ENCODE measurements at regions not wholly inside any gene's neighbourhood (a gene's known extent, or its start where the extent isn't known, plus 50 kb on each side); places are given as distances from the start of the nearest gene placed in this dataset.

DNA sequence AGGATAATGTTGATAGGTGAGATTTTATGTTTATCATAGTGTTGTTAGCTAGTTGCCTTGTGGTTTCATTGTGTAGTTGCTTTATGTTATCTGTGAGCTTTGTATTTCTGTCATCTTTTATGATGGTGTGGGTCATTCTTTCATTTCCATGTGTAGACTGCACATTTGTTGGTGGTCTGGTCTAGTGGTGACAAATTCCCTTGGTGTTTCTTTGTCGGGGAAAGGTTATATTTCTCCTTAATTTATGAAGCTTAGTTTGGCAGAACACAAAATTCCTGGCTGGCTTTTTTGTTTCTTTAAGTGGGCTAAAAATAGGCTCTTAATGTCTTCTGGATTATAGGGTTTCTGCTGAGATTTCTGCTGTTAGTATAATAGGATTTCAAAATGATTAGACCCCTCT, 347.2 kb upstream of the ADAMTS5 start:
- no peaks in the 10 kb centered on the region for H3K4me1 ChIP-seq (ENCODE audit: insufficient read depth, low read length, poor library complexity, severe bottlenecking)
- ChIA-PET CTCF (no interaction called here), POLR2A (ENCODE audit: low non-redundant PET) (interaction anchor here (0.6 kb wide), 1 partner anchor 238 kb away, joined by 3 read pairs; no protein-coding TSS in a partner anchor)
- intact Hi-C loops (cut with micrococcal nuclease; ENCODE audit: unreplicated experiment): no loop called here
- BruUV-seq (replicated peaks): no TSS peak
- H3K4me3 ChIP-seq (ENCODE audit: low read depth, low read length, poor library complexity, severe bottlenecking): no peak overlapping the region
- DNase-seq (ENCODE audit: low spot score): no peak
- no peak for TF ChIP-seq EZH2 (IDR thresholded peaks at IDR 0.05; ENCODE audit: borderline replicate concordance, low read depth, low read length, poor library complexity, severe bottlenecking)
- TF ChIP-seq CTCF (conservative IDR thresholded peaks at IDR 0.05; ENCODE audit: low read depth, low read length): no peak
- H3K9me3 ChIP-seq (ENCODE audit: low read depth, low read length, poor library complexity, severe bottlenecking): peaks cover 2% of the 10 kb centered on the region
- H3K27me3 ChIP-seq (replicated peaks; ENCODE audit: insufficient read depth, low read depth, low read length, poor library complexity): no peaks in the 10 kb centered on the region
- no peak overlapping the region for H3K27ac ChIP-seq (ENCODE audit: low read depth, low read length, poor library complexity, severe bottlenecking)
- no peaks in the 10 kb centered on the region for H3K36me3 ChIP-seq (ENCODE audit: insufficient read depth, low read length, poor library complexity, severe bottlenecking)

- Histone ChIP-seq H3K27ac (ENCODE audit: low read depth, low read length, poor library complexity, severe bottlenecking) (no peak overlapping the region), H3K36me3 (ENCODE audit: insufficient read depth, low read length, poor library complexity, severe bottlenecking) (no peaks in the 10 kb centered on the region), H3K27me3 (replicated peaks; ENCODE audit: insufficient read depth, low read depth, low read length, poor library complexity) (no peaks in the 10 kb centered on the region), H3K4me3 (ENCODE audit: low read depth, low read length, poor library complexity, severe bottlenecking) (no peak overlapping the region), H3K9me3 (ENCODE audit: low read depth, low read length, poor library complexity, severe bottlenecking) (no peaks in the 10 kb centered on the region), H3K4me1 (ENCODE audit: insufficient read depth, low read length, poor library complexity, severe bottlenecking) (no peaks in the 10 kb centered on the region)
- no peak for DNase-seq (ENCODE audit: low spot score)
- no TSS peak for BruUV-seq (replicated peaks)
- ChIA-PET CTCF (no interaction called here), POLR2A (ENCODE audit: low non-redundant PET) (no interaction called here)
- TF ChIP-seq EZH2 (IDR thresholded peaks at IDR 0.05; ENCODE audit: borderline replicate concordance, low read depth, low read length, poor library complexity, severe bottlenecking) (no peak), CTCF (conservative IDR thresholded peaks at IDR 0.05; ENCODE audit: low read depth, low read length) (no peak)
- intact Hi-C loops (cut with micrococcal nuclease; ENCODE audit: unreplicated experiment): no loop called here
Measured at GRCh38 chr21:27306791-27307775, 340.2 kb upstream of the ADAMTS5 start.

GRCh38 chr21:27306206-27306605, 339.3 kb upstream of the ADAMTS5 start:
- Histone ChIP-seq H3K27me3 (replicated peaks; ENCODE audit: insufficient read depth, low read depth, low read length, poor library complexity) (no peaks in the 10 kb centered on the region), H3K27ac (ENCODE audit: low read depth, low read length, poor library complexity, severe bottlenecking) (no peak overlapping the region), H3K36me3 (ENCODE audit: insufficient read depth, low read length, poor library complexity, severe bottlenecking) (no peaks in the 10 kb centered on the region), H3K4me3 (ENCODE audit: low read depth, low read length, poor library complexity, severe bottlenecking) (no peak overlapping the region), H3K4me1 (ENCODE audit: insufficient read depth, low read length, poor library complexity, severe bottlenecking) (no peaks in the 10 kb centered on the region), H3K9me3 (ENCODE audit: low read depth, low read length, poor library complexity, severe bottlenecking) (no peaks in the 10 kb centered on the region)
- ChIA-PET CTCF (no interaction called here), POLR2A (ENCODE audit: low non-redundant PET) (no interaction called here)
- TF ChIP-seq EZH2 (IDR thresholded peaks at IDR 0.05; ENCODE audit: borderline replicate concordance, low read depth, low read length, poor library complexity, severe bottlenecking): no peak
- DNase-seq (ENCODE audit: low spot score): no peak
- intact Hi-C loops (cut with micrococcal nuclease; ENCODE audit: unreplicated experiment): no loop called here
- BruUV-seq (replicated peaks): no TSS peak

Data from A673 (cell line).